Inferior parietal cortex (tissue), 1 donor: ENCODE measurements at regions not wholly inside any gene's neighbourhood (a gene's known extent, or its start where the extent isn't known, plus 50 kb on each side); places are given as distances from the start of the nearest gene placed in this dataset.

ENCODE experiments used
- DNase-seq: peaks from one replicate; pipeline ENCODE4 v3.0.0-alpha.2; 2016; ENCODE audit errors: extremely low spot score

- DNase-seq: no peak
Measured at GRCh38 chr7:16060502-16060901, 360.8 kb downstream of the CRPPA start.

- no peak for DNase-seq
Measured at GRCh38 chr7:16055263-16055976, 365.9 kb downstream of the CRPPA start.

- DNase-seq: no peak
Measured at GRCh38 chr7:16051561-16052255, 365.2 kb upstream of the MEOX2 start.

- DNase-seq: no peak
Measured at GRCh38 chr7:16046041-16046440, 359.6 kb upstream of the MEOX2 start.

- DNase-seq: no peak
Measured at GRCh38 chr7:16045296-16045695, 358.8 kb upstream of the MEOX2 start.

GRCh38 chr7:16044645-16045044, 358.2 kb upstream of the MEOX2 start:
- no peak for DNase-seq

- no peak for DNase-seq
Measured at GRCh38 chr7:16040346-16040745, 353.9 kb upstream of the MEOX2 start.

GRCh38 chr7:16038906-16039305, 352.4 kb upstream of the MEOX2 start:
- no peak for DNase-seq

GRCh38 chr7:16035392-16035791, 348.9 kb upstream of the MEOX2 start:
- DNase-seq: no peak

- DNase-seq: no peak
Measured at GRCh38 chr7:16034866-16035265, 348.4 kb upstream of the MEOX2 start.

GRCh38 chr7:16034353-16034752, 347.9 kb upstream of the MEOX2 start:
- no peak for DNase-seq

- no peak for DNase-seq
Measured at GRCh38 chr7:16033233-16033632, 346.8 kb upstream of the MEOX2 start.

GRCh38 chr7:16028636-16029035, 342.2 kb upstream of the MEOX2 start:
- no peak for DNase-seq

- no peak for DNase-seq
Measured at GRCh38 chr7:16028103-16028502, 341.6 kb upstream of the MEOX2 start.

- no peak for DNase-seq
Measured at GRCh38 chr7:16027396-16027795, 340.9 kb upstream of the MEOX2 start.

- DNase-seq: no peak
Measured at GRCh38 chr7:16026253-16027020, 340.0 kb upstream of the MEOX2 start.

- no peak for DNase-seq
Measured at GRCh38 chr7:16025696-16026095, 339.2 kb upstream of the MEOX2 start.

- no peak for DNase-seq
Measured at GRCh38 chr7:16023503-16023902, 337.0 kb upstream of the MEOX2 start.

- no peak for DNase-seq
Measured at GRCh38 chr7:16023046-16023445, 336.6 kb upstream of the MEOX2 start.

- no peak for DNase-seq
Measured at GRCh38 chr7:16021851-16022250, 335.4 kb upstream of the MEOX2 start.

GRCh38 chr7:16015981-16016380, 329.5 kb upstream of the MEOX2 start:
- no peak for DNase-seq

GRCh38 chr7:16014031-16014430, 327.5 kb upstream of the MEOX2 start:
- no peak for DNase-seq

GRCh38 chr7:16007911-16008310, 321.4 kb upstream of the MEOX2 start:
- no peak for DNase-seq
